ENCODE measurements at regions not wholly inside any gene's neighbourhood (a gene's known extent, or its start where the extent isn't known, plus 50 kb on each side); places are given as distances from the start of the nearest gene placed in this dataset.

- TF ChIP-seq CTCF (IDR thresholded peaks at IDR 0.05): no peak
- ATAC-seq (ENCODE audit: insufficient number of reproducible peaks, low FRiP score, low read depth): no peak
- Histone ChIP-seq H3K4me1 (ENCODE audit: control insufficient read depth in 1 of 2, low read depth in 2 of 2) (no peaks in the 10 kb centered on the region), H3K27me3 (replicated peaks; ENCODE audit: insufficient read depth) (no peaks in the 10 kb centered on the region), H3K4me3 (no peak overlapping the region), H3K9me3 (no peaks in the 10 kb centered on the region), H3K27ac (no peak overlapping the region), H3K36me3 (no peaks in the 10 kb centered on the region)
- no peak for DNase-seq (ENCODE audit: low spot score)
Observed at GRCh38 chr7:67842571-67842970, 845.9 kb downstream of the TYW1 start.

GRCh38 chr7:67843001-67843565 is 846.5 kb downstream of the TYW1 start:
- Histone ChIP-seq H3K4me1 (ENCODE audit: control insufficient read depth in 1 of 2, low read depth in 2 of 2) (no peaks in the 10 kb centered on the region), H3K27me3 (replicated peaks; ENCODE audit: insufficient read depth) (no peaks in the 10 kb centered on the region), H3K36me3 (no peaks in the 10 kb centered on the region), H3K27ac (no peak overlapping the region), H3K4me3 (no peak overlapping the region), H3K9me3 (no peaks in the 10 kb centered on the region)
- TF ChIP-seq CTCF (IDR thresholded peaks at IDR 0.05): no peak
- ATAC-seq (ENCODE audit: insufficient number of reproducible peaks, low FRiP score, low read depth) (no peak), DNase-seq (ENCODE audit: low spot score) (no peak)

- no peak overlapping the region for H3K27ac ChIP-seq
- H3K4me1 ChIP-seq (ENCODE audit: control insufficient read depth in 1 of 2, low read depth in 2 of 2): no peaks in the 10 kb centered on the region
- no peaks in the 10 kb centered on the region for H3K36me3 ChIP-seq
- ATAC-seq (ENCODE audit: insufficient number of reproducible peaks, low FRiP score, low read depth) (no peak), DNase-seq (ENCODE audit: low spot score) (no peak)
- H3K9me3 ChIP-seq: no peaks in the 10 kb centered on the region
- no peak overlapping the region for H3K4me3 ChIP-seq
- TF ChIP-seq CTCF (IDR thresholded peaks at IDR 0.05): no peak
- H3K27me3 ChIP-seq (replicated peaks; ENCODE audit: insufficient read depth): no peaks in the 10 kb centered on the region
Observed at GRCh38 chr7:67843615-67844014, 847.0 kb downstream of the TYW1 start.

GRCh38 chr7:67847092-67847787 is 850.6 kb downstream of the TYW1 start:
- Histone ChIP-seq H3K4me3 (no peak overlapping the region), H3K27ac (no peak overlapping the region), H3K4me1 (ENCODE audit: control insufficient read depth in 1 of 2, low read depth in 2 of 2) (no peaks in the 10 kb centered on the region), H3K36me3 (no peaks in the 10 kb centered on the region), H3K27me3 (replicated peaks; ENCODE audit: insufficient read depth) (no peaks in the 10 kb centered on the region), H3K9me3 (no peaks in the 10 kb centered on the region)
- DNase-seq (ENCODE audit: low spot score): no peak
- ATAC-seq (ENCODE audit: insufficient number of reproducible peaks, low FRiP score, low read depth): no peak
- TF ChIP-seq CTCF (IDR thresholded peaks at IDR 0.05): no peak

- H3K36me3 ChIP-seq: no peaks in the 10 kb centered on the region
- DNase-seq (ENCODE audit: low spot score): no peak
- ATAC-seq (ENCODE audit: insufficient number of reproducible peaks, low FRiP score, low read depth): no peak
Observed at GRCh38 chr7:67854221-67855178, 857.9 kb downstream of the TYW1 start.

More at GRCh38 chr7:67854221-67855178, 857.9 kb downstream of the TYW1 start:
- no peaks in the 10 kb centered on the region for H3K9me3 ChIP-seq
- H3K27me3 ChIP-seq (replicated peaks; ENCODE audit: insufficient read depth): no peaks in the 10 kb centered on the region
- H3K27ac ChIP-seq: no peak overlapping the region
- no peak overlapping the region for H3K4me3 ChIP-seq
- no peak for TF ChIP-seq CTCF (IDR thresholded peaks at IDR 0.05)
- H3K4me1 ChIP-seq (ENCODE audit: control insufficient read depth in 1 of 2, low read depth in 2 of 2): no peaks in the 10 kb centered on the region
